ENCODE measurements at regions not wholly inside any gene's neighbourhood (a gene's known extent, or its start where the extent isn't known, plus 50 kb on each side); places are given as distances from the start of the nearest gene placed in this dataset.

DNA sequence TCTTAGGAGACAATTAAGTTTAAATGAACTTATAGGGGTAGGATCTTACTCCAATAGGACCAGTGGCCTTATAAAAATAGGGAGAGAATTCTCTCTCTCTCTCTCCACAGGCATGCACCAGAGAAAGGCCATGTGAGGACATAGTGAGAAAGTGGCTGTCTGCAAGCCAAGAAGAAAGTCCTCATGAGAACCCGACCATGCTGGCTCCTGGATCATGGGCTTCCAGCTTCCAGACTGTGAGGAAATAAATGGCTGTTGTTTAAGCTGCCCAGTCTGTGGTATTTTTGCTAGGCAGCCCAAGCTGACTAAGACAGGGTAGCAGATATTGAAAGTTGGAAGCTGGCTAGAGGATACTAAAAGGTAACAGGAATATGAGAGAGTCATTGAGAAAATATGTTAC lies 454.0 kb downstream of the NBAS start:
- no peak for DNase-seq

DNA sequence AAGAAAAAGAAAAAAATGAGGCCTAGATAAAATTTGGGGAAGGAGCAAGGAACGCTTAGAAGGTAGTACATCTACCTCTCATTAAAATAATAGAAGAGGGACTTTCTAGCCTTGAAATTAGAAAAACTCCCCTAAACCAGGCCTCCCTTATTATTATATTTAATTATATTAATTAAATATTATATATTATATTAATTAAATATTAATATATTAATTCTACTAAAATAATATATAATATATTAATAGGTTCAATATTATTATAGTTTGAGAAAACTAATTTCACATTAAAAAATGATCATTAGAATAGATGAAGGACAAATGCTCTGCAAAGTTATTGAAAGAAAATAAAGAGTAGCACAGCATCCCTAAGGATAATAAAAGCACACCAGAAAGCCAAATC lies 449.4 kb downstream of the NBAS start:
- DNase-seq: no peak

DNA sequence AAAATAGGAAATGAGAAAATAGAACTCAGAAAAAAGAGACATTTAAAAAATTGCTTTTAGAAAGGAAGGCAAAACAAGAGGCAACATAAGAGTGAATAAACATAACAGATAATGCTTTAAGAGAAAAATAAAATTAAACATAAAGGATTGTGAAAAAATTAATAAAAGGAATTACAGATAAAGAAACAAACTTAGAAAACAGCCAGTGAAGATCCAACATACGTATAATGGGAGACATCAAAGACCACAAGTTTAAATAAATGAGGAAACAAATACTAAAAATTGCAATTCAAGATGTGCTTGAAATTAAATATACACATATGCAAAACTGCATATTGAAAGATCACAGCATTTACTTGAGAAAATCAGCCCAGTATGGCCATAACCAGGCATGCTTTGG lies 448.9 kb downstream of the NBAS start:
- DNase-seq: no peak

DNA sequence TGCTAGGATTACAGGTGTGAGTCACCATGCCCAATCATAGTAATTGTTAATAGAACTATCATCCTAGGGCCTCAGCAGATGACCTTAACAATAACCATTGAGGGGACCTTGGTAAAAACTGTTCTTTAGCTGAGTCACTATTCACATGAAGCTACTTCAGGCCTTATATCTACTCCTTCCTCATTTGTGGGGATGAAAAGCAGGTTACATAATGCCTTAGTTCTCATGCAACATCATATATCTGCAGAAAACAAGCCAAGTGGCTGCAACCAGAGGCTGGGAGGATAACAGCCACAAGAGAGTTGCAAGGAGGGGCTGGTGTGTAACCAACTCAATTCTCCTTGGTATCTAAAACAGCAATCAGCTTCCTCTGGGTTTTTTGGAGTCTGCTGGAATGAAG lies 445.4 kb downstream of the NBAS start:
- no peak for DNase-seq

GRCh38 chr2:15116830-15117229 lies 444.3 kb downstream of the NBAS start:
- no peak for DNase-seq
